Transverse colon (tissue), 4 donors: ENCODE measurements at regions not wholly inside any gene's neighbourhood (a gene's known extent, or its start where the extent isn't known, plus 50 kb on each side); places are given as distances from the start of the nearest gene placed in this dataset.

ENCODE experiments used
- DNase-seq: peaks from one replicate; pipeline ENCODE4 v3.0.0-alpha.2; 2019
- H3K27ac ChIP-seq, 4 donors: fragments of 200-600 bp; sonication (generic); 2 replicates each; pipeline ENCODE4 v1.5.1; 2016 to 2018; ENCODE audit warnings: inconsistent platforms in 4 of 4
- H3K27me3 ChIP-seq: fragments of 200-600 bp; sonication (generic); 2 replicates; pipeline ENCODE4 v1.5.1; 2017; ENCODE audit warnings: inconsistent platforms
- H3K36me3 ChIP-seq, 4 donors: fragments of 200-600 bp; sonication (generic); 2 replicates each; pipeline ENCODE4 v1.5.1; 2017 to 2019; ENCODE audit warnings: inconsistent platforms in 4 of 4
- H3K4me1 ChIP-seq, 4 donors: fragments of 200-600 bp; sonication (generic); 2 replicates each; pipeline ENCODE4 v1.5.1; 2017 to 2020; ENCODE audit warnings: inconsistent platforms in 4 of 4
- H3K4me3 ChIP-seq, 4 donors: fragments of 200-600 bp; sonication (generic); 1 replicate in 1 of 4; 2 replicates in 3 of 4; pipeline versions ENCODE4 v1.5.1 to v1.6.1; 2017 to 2019; ENCODE audit warnings: inconsistent platforms in 4 of 4
- H3K9me3 ChIP-seq, 2 donors: fragments of 200-600 bp; sonication (generic); 2 replicates each; pipeline ENCODE4 v1.5.1; 2017 to 2019; ENCODE audit warnings: inconsistent platforms in 2 of 2
- EP300 ChIP-seq: sonication (generic); formaldehyde crosslinking; IDR thresholded peaks from one replicate; pipeline ENCODE4 v1.6.1; 2017; ENCODE audit warnings: antibody characterized with exemption, low read depth
- POLR2A ChIP-seq: fragments of 450-650 bp; IDR thresholded peaks from one replicate; pipeline ENCODE4 v1.6.1; 2016; ENCODE audit warnings: antibody characterized with exemption, mild to moderate bottlenecking, moderate library complexity
- POLR2AphosphoS5 ChIP-seq, 3 donors: sonication (generic); formaldehyde crosslinking; IDR thresholded peaks; one replicate each; pipeline ENCODE4 v1.6.1; 2016; ENCODE audit warnings: antibody characterized with exemption in 3 of 3
- WGBS, 2 donors: methylation state at CpG; one replicate each; pipeline ENCODE4 v1.1.5; 2018; ENCODE audit warnings: low coverage in 1 of 2; 5-methylcytosine and 5-hydroxymethylcytosine counted together
- in situ Hi-C, 4 donors: fragments of 200-750 bp; cut with MboI; loops; one replicate each; pipeline versions ENCODE4 v1.15.0 to v1.15.1; 2017; ENCODE audit warnings: low sequenced_read_pairs in 3 of 4, low pct_ligation_motif_present in 1 of 4, low pct_unique_long_range_greater_than_20kb in 1 of 4
- intact Hi-C: fragments of 100-400 bp; cut with DNase I; formaldehyde crosslinking; loops from one replicate; pipeline ENCODE4 v1.15.1; 2023; ENCODE audit warnings: low total_unique reads
- TF ChIP-seq, protein P1 (sequence below), 5 experiments: fragments of 200-600 bp in 3 of 5; fragments of 450-650 bp in 2 of 5; sonication (generic) in 3 of 5; IDR thresholded peaks; 1 replicate in 2 of 5; 2 replicates in 3 of 5; pipeline ENCODE4 v1.5.1; 2016 to 2017; ENCODE audit warnings: antibody characterized with exemption in 5 of 5, inconsistent platforms in 3 of 5, mild to moderate bottlenecking in 2 of 5, moderate library complexity in 1 of 5

DNA sequence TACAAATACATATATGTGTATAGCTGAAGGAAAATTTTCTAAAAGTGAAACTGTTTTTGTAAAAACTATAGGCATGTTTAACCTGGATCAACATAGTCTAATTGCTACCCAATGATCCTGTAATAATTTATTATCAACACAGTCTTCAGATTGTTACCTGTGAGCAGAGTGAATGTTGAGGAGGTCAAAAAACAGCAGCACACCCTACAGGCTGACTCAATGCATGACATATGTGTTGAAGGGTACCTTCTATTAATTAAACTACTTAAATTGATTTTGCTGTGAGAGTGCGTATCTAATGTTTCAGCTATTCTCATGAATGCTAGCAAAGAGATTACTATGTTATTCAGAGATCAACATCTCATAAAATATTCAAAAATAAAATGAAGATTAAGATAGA, 411.4 kb downstream of the TNS3 start:
- intact Hi-C loops: no loop called here

DNA sequence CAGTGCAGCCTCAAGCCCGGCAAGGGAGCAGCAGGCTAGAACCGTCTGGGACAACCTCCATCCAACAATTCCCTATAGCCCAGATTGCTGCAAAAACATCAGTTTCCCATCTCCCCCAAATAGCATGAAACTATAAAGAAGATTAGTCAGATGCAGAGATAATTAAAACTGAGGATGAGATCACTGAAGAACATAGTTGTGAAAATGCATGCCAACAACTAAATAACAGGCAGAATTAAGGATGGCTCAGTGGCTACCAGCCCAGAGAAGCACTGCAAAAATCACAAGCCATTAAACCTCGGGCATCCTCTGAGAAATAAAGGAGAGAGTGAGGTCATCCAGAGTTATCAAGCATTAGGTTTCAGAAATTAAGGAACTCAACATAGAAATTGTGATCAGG, 427.1 kb downstream of the TNS3 start:
- Histone ChIP-seq H3K4me3 (no peak overlapping the region), H3K9me3 (no peaks in the 10 kb centered on the region), H3K36me3 (no peaks in the 10 kb centered on the region), H3K27me3 (no peaks in the 10 kb centered on the region), H3K27ac (no peak overlapping the region), H3K4me1 (peaks cover 0 to 26% (median 2%) of the 10 kb centered on the region in 4 donors)
- WGBS, 2 donors: 22 to 71% methylated on average over 1 to 3 of the region's 3 CpGs
- intact Hi-C loops (no loop called here), in situ Hi-C loops (no loop called here)
- no peak for TF ChIP-seq POLR2AphosphoS5 (IDR thresholded peaks at IDR 0.05)
- no peak for TF ChIP-seq EP300
- TF ChIP-seq POLR2A: no peak
- TF ChIP-seq, protein P1, sequence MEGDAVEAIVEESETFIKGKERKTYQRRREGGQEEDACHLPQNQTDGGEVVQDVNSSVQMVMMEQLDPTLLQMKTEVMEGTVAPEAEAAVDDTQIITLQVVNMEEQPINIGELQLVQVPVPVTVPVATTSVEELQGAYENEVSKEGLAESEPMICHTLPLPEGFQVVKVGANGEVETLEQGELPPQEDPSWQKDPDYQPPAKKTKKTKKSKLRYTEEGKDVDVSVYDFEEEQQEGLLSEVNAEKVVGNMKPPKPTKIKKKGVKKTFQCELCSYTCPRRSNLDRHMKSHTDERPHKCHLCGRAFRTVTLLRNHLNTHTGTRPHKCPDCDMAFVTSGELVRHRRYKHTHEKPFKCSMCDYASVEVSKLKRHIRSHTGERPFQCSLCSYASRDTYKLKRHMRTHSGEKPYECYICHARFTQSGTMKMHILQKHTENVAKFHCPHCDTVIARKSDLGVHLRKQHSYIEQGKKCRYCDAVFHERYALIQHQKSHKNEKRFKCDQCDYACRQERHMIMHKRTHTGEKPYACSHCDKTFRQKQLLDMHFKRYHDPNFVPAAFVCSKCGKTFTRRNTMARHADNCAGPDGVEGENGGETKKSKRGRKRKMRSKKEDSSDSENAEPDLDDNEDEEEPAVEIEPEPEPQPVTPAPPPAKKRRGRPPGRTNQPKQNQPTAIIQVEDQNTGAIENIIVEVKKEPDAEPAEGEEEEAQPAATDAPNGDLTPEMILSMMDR (IDR thresholded peaks at IDR 0.05): no peak
- no peak for DNase-seq

More for the DNA sequence above, 411.4 kb downstream of the TNS3 start:
- TF ChIP-seq EP300 (no peak), POLR2AphosphoS5 (IDR thresholded peaks at IDR 0.05) (no peak), POLR2A (no peak)
- TF ChIP-seq, protein P1 (IDR thresholded peaks at IDR 0.05): no peak
- Histone ChIP-seq H3K36me3 (no peaks in the 10 kb centered on the region), H3K9me3 (no peaks in the 10 kb centered on the region), H3K27me3 (no peaks in the 10 kb centered on the region), H3K4me3 (no peak overlapping the region), H3K4me1 (no peaks in the 10 kb centered on the region), H3K27ac (no peak overlapping the region)
- no peak for DNase-seq
- WGBS, 2 donors: 80 to 90% methylated on average over 1 of the region's 1 CpG
- in situ Hi-C loops: no loop called here

DNA sequence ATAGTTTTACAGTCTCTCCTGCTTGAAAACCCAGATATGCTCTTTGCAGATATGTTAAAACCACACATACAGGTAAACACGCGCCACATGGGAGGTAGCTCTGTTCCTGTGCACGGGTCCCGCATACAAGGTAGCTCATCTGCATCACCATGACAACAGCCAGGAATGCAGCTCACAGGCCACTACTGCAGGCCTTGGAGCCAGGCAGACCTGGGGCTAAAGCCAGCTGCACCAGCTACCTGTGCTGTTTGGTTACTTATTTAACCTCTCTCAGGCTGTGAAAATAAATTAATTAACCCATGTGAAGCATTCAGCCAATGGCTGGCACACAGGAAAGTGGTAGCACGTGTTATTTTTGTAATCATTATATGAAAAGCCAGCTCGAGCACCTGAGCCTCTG, 428.3 kb downstream of the TNS3 start:
- intact Hi-C loops: no loop called here
- in situ Hi-C loops: no loop called here
- no peaks in the 10 kb centered on the region for H3K9me3 ChIP-seq
- peak overlapping the region in 1 of 4 donors; percentile 10 for H3K27ac ChIP-seq
- TF ChIP-seq POLR2A: no peak
- TF ChIP-seq, protein P1 (IDR thresholded peaks at IDR 0.05): no peak
- no peak for TF ChIP-seq EP300
- TF ChIP-seq POLR2AphosphoS5 (IDR thresholded peaks at IDR 0.05): no peak
- DNase-seq: no peak
- H3K36me3 ChIP-seq: no peaks in the 10 kb centered on the region
- peaks cover 0 to 30% (median 4%) of the 10 kb centered on the region in 4 donors for H3K4me1 ChIP-seq
- H3K27me3 ChIP-seq: no peaks in the 10 kb centered on the region
- 60 to 62% methylated on average over 6 of the region's 6 CpGs for WGBS, 2 donors
- H3K4me3 ChIP-seq: no peak overlapping the region

DNA sequence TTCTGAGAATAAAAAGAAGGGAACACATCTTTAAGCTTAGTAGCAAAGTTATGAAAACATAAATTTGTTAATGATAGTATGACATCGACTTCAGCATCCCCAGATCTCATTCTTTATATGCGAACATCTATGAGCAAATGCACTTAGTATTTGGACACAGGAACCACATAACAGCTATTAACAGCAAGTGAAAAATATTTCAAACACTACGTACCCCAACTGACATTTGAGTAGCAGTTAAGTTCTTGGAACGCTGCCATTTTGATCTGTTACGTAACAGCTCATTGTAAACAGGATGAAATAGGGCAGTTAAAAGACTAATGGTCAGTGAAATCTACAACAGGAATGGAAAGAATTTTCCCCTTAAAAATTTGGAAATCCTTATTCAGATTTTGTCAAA, 428.9 kb downstream of the TNS3 start:
- 31 to 35% methylated on average over 5 of the region's 5 CpGs for WGBS, 2 donors
- Histone ChIP-seq H3K27me3 (no peaks in the 10 kb centered on the region), H3K9me3 (no peaks in the 10 kb centered on the region), H3K36me3 (no peaks in the 10 kb centered on the region), H3K4me1 (peaks cover 0 to 33% (median 4%) of the 10 kb centered on the region in 4 donors), H3K4me3 (no peak overlapping the region), H3K27ac (peak overlapping the region in 2 of 4 donors; percentile 17 to 53)
- no peak for DNase-seq
- in situ Hi-C loops (no loop called here), intact Hi-C loops (no loop called here)
- TF ChIP-seq POLR2AphosphoS5 (IDR thresholded peaks at IDR 0.05) (peak in 2 of 3 donors; percentile 43 to 67), POLR2A (no peak), EP300 (no peak)

DNA sequence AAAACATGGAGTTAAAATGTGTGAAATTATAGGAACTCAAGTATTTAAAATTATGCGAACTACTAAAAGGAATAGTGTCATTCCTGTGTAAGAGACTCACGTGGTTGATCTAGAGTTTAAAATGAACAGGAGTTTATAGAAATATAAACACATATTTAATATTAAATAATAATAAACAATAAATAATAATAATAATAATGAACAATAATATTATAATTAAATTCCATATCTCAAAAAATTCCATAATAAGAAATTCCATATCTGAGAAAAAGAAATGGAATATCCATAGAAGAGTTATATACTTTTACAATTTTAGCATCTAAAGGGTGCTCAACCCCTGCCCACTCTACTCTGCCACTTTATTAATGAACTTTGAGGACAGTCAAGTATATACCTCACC, 429.6 kb downstream of the TNS3 start:
- Histone ChIP-seq H3K9me3 (no peaks in the 10 kb centered on the region), H3K27me3 (no peaks in the 10 kb centered on the region), H3K4me3 (no peak overlapping the region), H3K4me1 (peaks cover 0 to 33% (median 4%) of the 10 kb centered on the region in 4 donors), H3K36me3 (no peaks in the 10 kb centered on the region), H3K27ac (peak overlapping the region in 3 of 4 donors; percentile 17 to 53 (median 23))
- intact Hi-C loops (no loop called here), in situ Hi-C loops (no loop called here)
- no peak for DNase-seq
- TF ChIP-seq EP300: no peak
- TF ChIP-seq POLR2AphosphoS5 (IDR thresholded peaks at IDR 0.05): no peak
- TF ChIP-seq, protein P1 (IDR thresholded peaks at IDR 0.05): no peak
- TF ChIP-seq POLR2A: no peak
- 83 to 85% methylated on average over 2 of the region's 2 CpGs for WGBS, 2 donors
